ENCODE measurements at regions not wholly inside any gene's neighbourhood (a gene's known extent, or its start where the extent isn't known, plus 50 kb on each side); places are given as distances from the start of the nearest gene placed in this dataset.

DNA sequence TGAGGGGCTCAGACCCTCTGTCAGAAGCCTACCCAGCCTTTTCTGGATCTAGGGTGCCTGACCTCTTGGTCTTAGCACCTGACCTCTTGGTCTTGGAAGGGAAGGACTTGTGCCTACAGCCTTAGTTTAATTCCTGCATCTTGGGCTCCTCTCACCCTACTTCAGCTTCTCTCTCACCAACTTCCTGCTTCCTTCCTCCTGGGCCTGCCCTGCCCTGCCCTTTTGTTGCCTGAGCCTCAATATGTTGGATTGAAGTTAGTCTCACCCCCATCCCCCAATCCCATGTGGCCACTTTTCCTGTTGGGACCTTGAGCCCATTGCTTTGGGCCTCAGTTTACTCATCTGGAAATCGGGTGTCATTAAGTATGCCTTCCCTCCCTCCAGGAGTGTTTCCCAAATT is 206.2 kb upstream of the SKOR2 start:
- DNase-seq, result no peak

DNA sequence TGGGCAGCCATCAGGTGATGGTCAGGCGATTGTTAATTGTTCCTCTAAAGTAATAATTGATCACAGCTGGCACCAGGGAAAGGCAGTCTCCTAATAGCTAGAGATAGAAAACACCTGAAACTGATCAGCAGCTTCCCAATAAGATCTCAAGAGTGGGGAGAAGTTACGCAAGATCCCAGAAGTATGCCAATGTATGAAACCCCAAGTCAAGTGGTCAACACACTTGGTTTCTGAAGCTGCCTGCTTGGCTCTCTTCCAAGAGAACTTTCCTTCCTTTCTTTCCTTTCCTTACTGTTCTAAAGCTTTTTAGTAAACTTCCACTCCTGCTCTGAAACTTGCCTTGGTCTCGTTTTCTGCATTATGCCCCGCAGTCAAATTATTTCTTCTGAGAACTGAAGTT is 201.6 kb upstream of the SKOR2 start:
- DNase-seq, result no peak

DNA sequence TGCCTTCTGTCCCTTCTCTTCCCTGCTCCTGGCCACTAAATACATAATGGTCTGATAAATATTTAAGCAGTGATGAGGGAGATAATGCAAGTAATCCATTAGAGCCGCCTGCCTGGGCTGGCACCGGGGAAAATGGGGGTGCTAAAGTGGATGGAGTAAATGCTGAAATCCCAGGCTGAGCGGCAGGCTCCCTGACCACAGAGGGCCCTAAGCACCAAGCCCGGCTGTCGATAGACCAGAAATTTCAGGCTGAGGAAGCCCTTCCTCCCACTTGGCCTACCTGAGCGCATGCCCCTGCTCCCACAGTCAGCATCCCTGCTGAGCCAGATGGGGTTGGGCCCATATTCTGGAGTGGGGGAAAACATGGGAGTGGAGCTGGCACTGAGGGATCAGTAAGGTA is 197.5 kb upstream of the SKOR2 start:
- no peak for DNase-seq

DNA sequence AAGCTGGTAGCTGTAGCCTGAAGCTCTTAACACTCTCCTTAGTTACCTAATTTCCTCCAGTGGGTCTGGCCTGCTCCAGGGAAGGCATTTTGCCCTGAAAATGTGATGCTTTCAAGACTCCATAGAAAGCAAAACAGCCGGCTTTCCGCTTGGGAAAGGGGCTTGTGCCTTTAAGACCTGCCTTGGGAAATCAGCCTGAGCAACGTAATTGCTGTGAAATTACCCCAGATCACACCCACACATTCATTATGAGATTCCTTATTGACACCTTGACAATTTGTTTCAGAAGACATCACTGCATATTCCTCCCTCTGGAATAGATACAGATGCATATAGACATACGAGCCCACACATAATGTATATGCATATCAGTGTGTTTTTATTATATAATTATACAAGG is 190.5 kb upstream of the SKOR2 start:
- DNase-seq, result no peak

DNA sequence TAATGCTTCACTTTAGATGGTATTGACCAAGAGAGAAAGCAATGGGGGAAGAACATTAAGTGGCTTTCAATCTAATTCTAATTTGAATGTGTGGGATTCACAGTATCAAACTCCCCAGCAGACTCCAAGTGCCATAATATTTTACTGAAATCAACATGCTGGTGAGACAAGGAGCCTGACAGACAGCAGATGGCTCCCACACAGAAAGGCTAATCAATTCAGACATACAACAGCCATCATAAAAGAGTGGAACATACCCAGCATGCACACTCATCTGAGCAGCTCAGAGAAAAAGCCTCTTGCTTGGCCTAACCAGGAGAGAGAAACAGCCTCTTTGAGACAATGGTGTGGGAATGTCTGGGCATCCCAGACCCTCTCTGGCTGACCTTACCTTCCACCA is 186.5 kb upstream of the SKOR2 start:
- no peak for DNase-seq

DNA sequence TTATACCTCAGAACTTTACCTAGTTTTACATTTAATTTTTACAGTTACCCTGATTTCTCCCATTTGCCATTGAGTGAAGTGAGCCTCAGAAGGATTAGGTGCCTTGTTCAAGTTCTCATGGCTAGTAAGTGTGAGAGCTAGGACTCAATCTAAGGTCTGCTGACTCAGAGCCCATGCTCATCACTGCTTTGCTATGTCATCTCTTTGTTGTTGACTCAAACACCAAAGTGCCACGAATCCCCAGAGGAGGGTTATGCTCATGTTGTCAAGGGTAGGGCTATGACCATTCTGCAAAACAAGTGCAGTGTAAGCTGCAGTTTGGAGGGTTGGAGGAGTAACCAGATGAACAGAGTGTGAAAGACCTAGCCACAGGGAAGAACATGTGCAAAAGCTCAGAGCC is 185.4 kb upstream of the SKOR2 start:
- no peak for DNase-seq

DNA sequence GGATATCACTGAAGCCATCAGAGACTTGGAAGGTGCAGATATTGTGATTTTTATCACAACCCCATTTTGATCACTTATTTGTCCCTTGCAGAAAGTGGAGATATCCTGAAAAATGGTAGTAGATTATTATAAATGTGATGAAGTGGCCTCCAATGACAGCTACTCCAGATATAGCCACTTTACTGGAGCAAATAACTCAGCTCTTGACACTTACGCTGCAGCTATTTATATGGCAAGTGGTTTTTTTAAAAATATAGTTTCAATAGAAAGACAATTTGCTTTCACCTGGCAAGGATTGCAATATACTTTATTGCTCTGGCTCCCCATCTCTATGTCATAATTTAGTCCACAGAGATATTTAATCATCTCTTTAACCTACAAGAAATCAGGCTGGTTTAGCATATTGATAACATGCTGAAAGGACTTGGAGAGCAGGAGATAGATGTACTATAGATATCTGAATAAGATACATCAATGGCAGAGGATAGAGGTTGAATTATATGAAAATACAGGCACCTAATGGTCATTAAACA is 182.8 kb upstream of the SKOR2 start:
- DNase-seq, result no peak

DNA sequence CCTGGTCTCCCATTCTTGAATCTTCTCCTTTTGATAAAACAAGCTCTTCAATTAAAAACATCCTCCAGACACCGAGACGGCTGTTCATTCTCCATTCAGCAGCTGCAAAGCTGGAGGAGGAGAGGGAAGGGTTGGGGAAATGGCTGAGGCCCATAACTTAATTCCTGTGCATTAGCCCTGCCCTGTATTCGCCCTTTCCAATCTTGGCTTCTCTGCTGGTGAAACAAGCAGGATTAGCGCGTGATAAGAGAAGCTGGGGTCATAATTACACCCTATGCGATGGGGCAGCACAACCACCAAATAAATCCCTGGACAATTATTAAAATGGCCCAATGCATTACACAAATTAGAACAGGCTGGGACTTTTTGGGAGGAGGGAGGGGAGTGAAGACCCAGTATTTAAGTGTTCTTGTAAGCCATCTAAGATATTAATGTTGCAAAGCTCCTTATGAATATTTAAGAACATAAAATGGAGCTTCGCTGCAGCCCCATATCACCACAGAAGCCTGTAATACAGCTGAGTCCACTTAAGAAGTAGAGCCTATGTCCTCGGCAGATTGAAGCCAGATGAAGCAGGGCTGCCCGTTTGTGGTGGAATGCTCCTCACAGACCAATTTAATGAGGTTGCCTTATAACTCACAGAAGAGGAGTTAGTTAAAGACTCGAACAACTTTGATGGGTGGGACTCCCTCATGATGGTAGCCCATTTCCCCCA is 176.6 kb upstream of the SKOR2 start:
- DNase-seq, result no peak

DNA sequence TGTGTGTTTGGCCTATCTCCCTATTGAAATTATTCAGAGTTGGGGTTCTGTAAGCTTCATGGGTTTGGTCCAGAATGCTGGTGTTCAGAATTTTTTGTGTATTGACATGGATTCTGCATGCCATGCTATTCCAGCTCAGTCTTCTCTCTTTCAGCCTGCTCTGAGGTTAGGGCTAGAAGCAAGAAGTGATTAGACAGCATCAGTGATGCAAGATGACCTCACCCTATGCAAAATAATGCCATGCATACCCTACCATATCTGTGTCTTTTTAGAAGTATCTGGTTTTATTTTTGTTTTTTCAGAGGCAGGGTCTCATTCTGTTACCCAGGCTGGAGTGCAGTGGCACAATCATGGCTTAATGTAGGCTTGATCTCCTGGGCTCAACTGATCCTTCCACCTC is 175.6 kb upstream of the SKOR2 start:
- DNase-seq, result no peak

DNA sequence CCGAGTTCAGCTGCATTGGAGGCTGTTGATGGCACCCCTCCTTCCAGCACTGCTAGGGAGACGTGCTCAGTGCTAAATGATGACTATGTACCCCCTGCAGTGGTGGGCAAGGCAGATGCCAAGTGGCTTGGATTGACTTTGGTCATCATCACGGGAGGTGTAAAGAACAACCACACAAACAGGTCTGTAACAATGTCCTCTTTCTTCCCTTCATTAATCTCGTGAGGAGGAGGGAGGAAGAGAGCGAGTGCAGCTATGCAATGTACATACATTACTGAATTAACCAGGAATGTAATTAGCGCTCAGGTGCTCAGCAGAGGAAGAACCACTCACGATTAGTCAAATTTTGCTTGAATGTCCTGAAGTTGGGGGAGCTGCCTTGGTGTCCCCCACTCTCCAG is 173.9 kb upstream of the SKOR2 start:
- no peak for DNase-seq

DNA sequence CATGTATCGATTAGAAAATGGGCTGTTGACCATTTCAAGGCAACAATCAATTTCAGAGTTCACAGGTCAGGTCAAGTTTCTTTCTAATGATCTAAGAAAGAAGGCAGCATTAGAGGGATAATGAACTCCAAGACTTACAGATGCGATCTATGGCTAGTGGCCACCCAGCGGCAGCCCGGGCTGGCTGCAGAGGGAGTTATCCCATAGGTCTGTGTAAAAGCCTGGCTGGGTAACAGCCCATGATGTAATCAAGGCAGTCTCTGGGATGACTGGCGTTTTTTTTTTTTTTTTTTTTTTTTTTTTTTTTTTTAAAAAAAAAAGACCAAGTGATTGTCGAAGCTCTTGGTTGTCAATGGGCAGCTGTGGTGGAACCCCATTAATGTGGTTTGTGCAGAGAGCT is 171.1 kb upstream of the SKOR2 start:
- DNase-seq, result no peak

DNA sequence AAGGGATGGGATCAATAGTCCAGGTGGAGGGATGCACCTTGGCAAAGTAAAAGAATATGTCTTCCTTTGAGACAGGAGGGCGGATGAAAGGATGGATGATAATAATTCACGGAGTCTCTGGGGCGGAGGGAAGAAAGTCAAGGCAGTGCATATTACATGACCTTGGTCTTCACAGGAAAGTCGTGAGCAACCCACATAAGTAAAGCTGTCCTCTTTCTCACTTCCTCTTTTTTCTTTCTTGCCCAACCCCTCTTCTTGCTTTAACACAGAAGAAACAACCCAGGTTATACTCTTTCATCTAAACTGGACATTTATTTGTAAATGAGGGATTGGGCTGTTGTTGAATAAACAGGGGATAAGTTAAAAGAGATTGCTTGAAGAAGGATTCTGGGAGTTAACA is 168.7 kb upstream of the SKOR2 start:
- no peak for DNase-seq

DNA sequence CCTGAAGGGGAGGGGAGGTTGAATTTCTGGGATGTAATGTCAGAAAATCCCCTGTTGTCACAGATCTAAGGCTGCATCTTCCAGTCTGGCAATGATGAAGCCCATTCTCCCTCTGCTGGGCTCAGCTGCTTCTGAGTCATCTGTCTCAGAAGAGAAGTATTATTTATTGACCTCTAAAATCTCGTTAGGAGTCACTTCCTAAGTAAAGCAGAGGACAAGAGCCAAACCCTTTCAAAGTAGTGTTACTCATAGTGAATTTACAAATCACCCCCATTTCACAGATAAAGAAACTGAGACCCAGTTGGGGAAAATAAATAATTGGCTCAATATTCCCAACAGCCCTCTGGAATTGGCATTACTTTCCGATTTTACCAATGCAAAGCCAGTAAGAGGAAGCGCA is 167.3 kb upstream of the SKOR2 start:
- DNase-seq, result no peak

DNA sequence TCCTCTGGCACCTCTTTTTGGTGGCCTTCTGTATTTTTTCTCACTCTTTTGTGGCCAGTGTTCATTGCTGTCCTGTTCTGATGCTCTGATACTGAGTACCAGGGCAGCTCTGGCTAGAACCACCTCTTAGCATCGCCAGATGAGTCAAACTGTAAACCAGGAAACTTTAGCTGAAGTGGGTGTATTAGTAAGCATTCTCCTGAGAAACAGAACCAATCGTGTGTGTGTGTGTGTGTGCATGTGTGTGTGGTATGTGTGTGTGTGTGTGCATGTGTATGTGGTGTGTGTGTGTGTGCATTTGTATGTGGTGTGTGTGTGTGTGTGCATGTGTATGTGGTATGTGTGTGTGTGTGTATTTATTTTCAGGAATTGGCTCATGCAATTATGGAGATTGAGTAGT is 166.3 kb upstream of the SKOR2 start:
- DNase-seq, result no peak

DNA sequence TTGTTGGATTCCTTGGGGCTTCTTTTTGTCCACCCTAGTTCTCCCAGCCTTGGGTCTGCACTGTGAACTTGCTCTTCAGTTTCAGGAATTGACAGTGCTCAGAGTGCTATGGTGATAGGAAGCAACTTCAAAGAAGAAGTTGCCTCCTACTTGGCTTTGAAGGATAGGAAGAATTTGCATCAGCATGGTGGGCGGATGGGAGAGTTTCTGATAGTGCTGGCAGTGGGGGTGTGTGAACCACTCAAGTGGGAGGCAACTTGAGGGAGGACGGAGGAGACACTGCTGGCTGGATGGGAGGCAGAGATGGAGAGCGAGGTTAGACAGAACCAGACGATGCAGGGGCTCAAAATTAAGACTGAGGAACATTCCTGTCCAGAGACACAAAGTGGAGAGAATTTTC is 164.4 kb upstream of the SKOR2 start:
- DNase-seq, result no peak

DNA sequence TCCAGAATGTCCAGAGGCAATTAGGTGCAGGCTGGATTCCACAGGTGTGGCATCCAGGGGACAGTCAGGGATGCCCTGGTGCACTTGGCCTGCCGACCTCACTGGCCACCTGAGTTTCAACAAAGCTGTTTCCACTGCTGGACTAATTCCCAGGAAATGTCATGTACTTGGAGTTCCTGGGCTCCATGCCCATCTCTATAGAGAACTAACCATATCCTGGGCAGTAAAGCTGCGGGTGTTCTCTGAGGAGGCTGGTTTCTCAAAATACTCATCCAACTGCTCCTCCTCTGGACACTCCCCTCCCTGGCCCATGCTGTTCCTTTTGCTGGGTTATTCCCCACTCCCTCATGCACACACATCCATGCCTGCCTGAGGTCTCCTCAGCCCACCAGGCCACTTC is 161.9 kb upstream of the SKOR2 start:
- DNase-seq, result no peak

DNA sequence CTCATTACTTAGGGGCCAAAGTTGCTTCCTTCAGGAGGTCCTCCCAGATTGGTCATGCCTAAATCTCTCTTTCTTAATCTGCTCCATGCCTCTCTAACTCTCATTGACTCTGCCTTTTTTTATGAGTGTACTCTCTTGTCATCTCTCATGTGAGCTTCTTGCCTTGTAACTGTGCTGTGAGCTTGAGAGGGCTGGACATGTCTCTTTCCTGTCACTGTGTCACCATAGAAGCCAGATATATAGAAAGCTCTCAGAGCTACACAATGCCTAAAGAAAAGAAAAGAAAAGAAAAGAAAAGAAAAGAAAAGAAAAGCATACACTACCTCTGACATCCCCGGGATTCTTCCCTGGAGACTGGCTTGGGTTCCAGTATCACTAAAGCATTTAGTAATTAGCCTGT is 161.5 kb upstream of the SKOR2 start:
- no peak for DNase-seq

DNA sequence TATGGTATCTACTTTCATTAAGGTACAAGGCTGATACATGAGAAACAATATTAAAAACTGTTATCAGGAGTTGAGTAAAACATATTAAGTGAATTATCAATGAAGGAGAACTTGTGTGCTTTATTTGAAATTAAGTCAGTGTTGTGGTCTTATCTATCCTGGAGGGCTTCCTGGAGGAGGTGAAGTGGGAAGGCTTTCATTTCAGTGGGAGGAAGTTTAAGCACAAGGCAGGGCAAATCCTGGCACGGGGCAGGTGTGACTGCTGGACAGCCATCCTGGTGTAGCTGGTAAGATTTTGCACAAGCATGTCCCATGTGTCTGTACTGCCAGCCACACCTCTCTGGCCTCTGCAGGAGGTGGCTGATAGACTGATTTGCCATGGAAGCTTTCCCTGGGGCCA is 159.7 kb upstream of the SKOR2 start:
- no peak for DNase-seq

DNA sequence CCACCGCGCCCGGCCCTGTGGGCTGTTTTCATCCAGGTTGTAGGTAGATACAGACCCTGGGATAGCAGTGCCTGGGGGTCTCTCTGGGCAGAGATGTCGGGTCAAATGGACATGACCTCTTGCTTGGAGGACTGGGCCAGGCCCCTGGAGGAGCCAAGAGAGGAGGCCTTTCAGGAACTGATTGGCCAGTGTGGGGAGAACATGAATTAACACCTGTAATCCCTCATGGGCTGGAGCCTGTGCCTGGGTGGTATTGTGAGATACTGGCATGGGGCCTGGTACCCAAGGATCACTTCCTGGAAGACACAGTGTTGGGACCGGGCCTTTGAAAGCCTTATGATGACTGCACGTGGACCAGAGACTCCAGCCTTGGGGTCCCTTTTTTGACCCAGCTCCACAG is 158.7 kb upstream of the SKOR2 start:
- no peak for DNase-seq

DNA sequence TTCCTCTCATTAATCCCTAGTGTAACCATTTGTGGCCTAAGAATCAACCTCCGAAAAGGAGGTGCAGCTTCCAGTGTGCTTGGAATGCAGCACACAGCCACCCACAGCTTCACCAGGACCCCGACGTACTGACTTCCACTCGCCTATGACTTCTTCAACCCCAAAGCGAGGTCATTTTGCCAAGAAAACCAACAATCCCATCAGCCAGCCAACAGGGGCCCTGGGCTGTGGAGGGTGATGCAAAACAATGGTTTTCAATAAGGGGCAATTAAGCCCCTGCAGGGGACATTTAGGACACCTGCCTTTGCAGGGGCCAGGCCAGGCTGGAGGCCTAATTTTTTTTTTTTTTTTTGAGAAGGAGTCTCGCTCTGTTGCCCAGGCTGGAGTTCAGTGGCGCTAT is 158.1 kb upstream of the SKOR2 start:
- DNase-seq, result no peak

DNA sequence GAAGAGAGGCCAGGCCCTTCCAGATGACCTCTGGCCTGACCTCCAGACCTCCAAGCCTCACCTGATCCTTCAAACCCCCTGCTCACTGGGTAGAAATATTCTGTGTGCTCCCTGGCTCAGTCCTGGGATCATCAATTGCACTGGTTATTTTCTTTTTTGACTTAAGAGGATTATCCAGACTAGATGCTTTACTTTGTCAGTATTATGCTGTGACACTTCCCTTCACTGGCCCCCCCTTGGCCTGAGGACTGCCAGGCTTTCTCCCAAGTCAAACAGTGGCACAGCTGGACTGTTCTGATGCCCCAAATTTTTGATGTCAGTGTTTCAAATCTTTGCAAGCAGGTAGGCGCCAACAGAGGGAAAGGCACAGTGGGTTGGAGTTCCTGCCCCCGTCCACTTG is 156.3 kb upstream of the SKOR2 start:
- DNase-seq, result no peak

DNA sequence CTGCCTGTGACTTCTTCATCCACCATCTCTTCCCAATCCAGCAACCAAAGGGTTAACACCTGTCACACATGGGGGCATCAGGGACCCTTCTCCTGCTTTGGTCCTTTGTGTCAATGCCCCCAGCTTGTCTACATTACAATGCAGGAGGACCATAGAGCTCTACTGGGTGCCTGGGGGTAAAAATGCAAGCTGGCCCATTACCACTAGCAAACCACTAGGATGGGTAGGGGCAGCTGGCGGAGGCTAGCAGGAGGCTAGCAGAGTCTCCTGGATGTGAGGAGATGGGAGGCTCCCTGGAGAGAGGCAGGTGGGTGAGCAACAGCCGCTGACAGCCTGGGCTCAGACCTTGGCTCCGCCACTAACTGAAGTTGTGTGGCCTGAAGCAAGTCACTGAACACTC is 153.4 kb upstream of the SKOR2 start:
- no peak for DNase-seq

DNA sequence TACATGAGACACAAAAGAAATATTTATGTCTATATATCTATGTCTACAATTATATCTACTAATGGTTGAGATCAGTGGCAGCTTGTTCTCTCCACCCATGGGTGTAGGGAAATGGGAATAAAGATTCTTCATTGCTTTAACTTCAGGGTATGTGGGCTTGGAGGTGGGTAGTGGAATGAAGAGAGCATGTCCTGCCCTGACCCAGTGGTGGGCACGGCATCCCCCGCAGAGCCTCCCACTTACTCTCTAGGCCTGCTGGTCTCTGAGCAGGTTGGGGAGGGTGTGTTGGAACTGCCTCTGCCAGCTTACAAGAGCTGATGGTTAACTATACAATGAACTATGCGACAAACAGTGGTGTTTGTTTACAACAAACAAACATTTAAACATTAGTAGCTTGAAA is 152.5 kb upstream of the SKOR2 start:
- DNase-seq, result no peak

DNA sequence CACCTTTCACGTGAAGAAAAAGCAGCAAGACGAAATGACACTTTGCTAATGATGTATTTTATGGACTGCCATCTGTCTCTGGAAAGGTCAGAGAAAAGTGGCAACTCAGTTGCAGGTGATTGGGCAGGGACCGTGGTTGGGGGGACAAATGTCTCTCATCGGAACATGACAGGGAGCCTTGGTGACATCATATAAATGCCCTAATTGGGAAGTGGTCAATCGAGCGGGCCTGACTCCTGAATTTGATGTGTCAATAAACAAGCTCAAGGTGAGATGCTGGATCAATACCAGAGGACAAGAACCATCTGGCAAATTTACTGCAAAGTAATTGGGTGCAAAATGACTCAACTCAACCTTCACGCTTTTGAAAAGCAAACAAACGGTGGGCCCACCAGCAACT is 151.9 kb upstream of the SKOR2 start:
- DNase-seq, result no peak

DNA sequence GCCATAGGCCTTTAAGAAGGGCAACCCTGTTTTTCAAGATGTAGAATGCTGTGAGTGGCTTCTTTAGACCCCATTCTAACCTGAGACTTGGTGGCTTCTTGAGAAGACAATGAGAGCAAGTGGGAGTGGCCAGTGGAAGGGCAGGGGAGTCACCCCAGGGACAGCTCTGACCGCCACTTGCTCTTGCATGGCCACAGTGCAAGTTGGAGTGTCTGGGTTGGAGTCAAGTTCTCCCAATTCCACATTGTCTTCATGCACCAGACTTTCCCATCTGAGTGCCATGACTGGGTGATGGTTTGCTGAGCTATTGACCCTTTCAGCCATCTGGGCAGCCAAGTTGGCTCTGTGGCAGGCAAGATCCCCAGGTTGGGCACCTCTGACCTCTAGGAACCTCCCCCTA is 148.0 kb upstream of the SKOR2 start:
- no peak for DNase-seq
